H1 (cell line): ENCODE measurements at regions not wholly inside any gene's neighbourhood (a gene's known extent, or its start where the extent isn't known, plus 50 kb on each side); places are given as distances from the start of the nearest gene placed in this dataset.

ENCODE experiments used
- ASH2L ChIP-seq: fragments of 200-600, 300-600 bp; sonication (generic); IDR thresholded peaks from one replicate; pipeline ENCODE4 v1.7.1; 2017; ENCODE audit warnings: low read length
- CHD7 ChIP-seq: fragments of 300-600 bp; sonication (generic); IDR thresholded peaks from 2 replicates; pipeline ENCODE4 v1.7.1; 2012; ENCODE audit warnings: low read length, moderate library complexity, mild to moderate bottlenecking, inconsistent platforms; ENCODE audit not compliant: insufficient replicate concordance
- EP300 ChIP-seq, 2 experiments: IDR thresholded peaks; 1 replicate in 1 of 2; 2 replicates in 1 of 2; pipeline ENCODE4 v1.6.1; 2011 to 2012; ENCODE audit warnings: low read depth in 2 of 2, low read length in 2 of 2, mild to moderate bottlenecking in 2 of 2, borderline replicate concordance in 1 of 2, inconsistent platforms in 1 of 2, moderate library complexity in 1 of 2
- MAX ChIP-seq: IDR thresholded peaks from 2 replicates; pipeline ENCODE4 v1.6.1; 2012; ENCODE audit warnings: inconsistent platforms
- POU5F1 ChIP-seq: IDR thresholded peaks from 2 replicates; pipeline ENCODE4 v1.6.1; 2011; ENCODE audit warnings: low read depth, mild to moderate bottlenecking, low read length, moderate library complexity
- RXRA ChIP-seq: IDR thresholded peaks from 2 replicates; pipeline ENCODE4 v1.6.1; 2011; ENCODE audit warnings: low read depth, mild to moderate bottlenecking, low read length, moderate library complexity; ENCODE audit not compliant: insufficient read depth
- SAP30 ChIP-seq: fragments of 300-600 bp; sonication (generic); IDR thresholded peaks from 2 replicates; pipeline ENCODE4 v1.7.1; 2012; ENCODE audit warnings: low read length, moderate library complexity, mild to moderate bottlenecking, inconsistent platforms; ENCODE audit not compliant: insufficient read depth, insufficient replicate concordance
- SIRT6 ChIP-seq: IDR thresholded peaks from one replicate; pipeline ENCODE4 v1.7.1; 2012; ENCODE audit warnings: low read length, inconsistent platforms
- SP2 ChIP-seq: IDR thresholded peaks from 2 replicates; pipeline ENCODE4 v1.6.1; 2012; ENCODE audit warnings: mild to moderate bottlenecking, low read length, inconsistent platforms

GRCh38 chr10:57017356-57018037, 656.4 kb upstream of the ZWINT start (continued):
- no peak for TF ChIP-seq CHD7
- no peak for TF ChIP-seq RXRA
- TF ChIP-seq MAX = no peak
- TF ChIP-seq SP2 = no peak
- TF ChIP-seq EP300 (IDR thresholded peaks at IDR 0.05; ENCODE audit: borderline replicate concordance in 1 of 2, low read depth in 2 of 2, low read length in 2 of 2) = no peak
- no peak for TF ChIP-seq ASH2L
- TF ChIP-seq SIRT6 = no peak
- TF ChIP-seq POU5F1 = no peak
- TF ChIP-seq SAP30 = no peak
